HG02970 (cell line): ENCODE measurements at regions not wholly inside any gene's neighbourhood (a gene's known extent, or its start where the extent isn't known, plus 50 kb on each side); places are given as distances from the start of the nearest gene placed in this dataset.

Experiments
- ATAC-seq: cut with Tn5 transposase; IDR thresholded peaks from one replicate; pipeline ENCODE4 v1.9.1; 2021; ENCODE audit warnings: mild to moderate bottlenecking, moderate library complexity, moderate number of reproducible peaks; ENCODE audit not compliant: unreplicated experiment, low FRiP score

DNA sequence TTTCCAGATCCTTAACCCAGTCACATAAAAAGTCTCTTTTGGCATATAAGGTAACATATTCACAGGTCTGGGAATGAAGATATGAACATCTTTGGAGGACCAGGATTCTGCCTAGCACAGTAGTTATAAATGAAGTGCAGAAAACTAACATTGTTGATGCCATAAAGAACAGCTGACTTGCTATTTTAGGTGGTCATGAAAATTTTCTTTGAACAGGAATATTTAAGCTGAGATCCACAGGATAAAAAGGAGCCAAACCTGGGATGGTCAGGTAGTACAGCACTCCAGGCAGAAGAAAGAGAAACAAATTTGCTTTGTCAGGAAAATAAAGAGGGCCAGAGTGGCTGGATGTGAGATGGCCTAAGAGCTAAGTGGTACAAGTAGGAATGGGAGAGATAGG is 80.0 kb downstream of the CENPW start:
- no peak for ATAC-seq

DNA sequence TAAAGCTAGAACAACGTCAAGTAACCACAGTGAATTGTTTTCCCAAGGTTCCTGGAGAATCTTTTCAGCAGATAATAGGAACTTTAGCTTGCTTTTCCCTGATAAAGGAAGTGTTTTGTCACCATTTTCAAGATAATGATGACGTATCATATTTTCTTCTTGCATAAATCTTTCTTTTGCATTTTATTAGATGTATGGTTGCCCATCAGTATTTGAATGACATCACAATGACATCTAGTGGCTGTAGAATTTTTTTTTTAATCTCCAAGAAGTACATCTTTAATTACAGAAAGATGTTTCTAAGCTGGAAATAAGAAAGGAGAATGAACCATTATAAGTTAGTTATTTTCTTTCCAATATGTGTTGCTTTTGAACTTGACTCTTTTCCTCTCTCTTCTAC is 83.0 kb downstream of the CENPW start:
- ATAC-seq = no peak

DNA sequence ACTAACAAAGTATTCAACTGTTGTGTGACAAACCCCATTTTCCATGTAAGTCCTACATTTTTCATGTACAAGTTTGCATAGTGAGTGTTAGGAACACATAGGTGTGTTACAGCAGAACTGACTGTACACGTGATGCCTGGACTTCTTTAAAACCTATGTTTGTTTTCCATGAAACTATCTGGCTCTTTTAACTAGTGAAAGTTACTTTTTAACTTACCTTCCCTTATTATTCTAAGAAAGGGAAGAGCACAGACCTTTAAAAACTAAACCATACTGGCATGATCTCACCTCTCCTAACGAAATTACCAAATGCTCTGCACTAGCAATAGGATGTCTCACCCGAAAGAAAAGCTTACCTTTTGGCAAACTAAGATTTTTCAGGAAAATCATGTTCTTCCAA is 87.8 kb downstream of the CENPW start:
- no peak for ATAC-seq

DNA sequence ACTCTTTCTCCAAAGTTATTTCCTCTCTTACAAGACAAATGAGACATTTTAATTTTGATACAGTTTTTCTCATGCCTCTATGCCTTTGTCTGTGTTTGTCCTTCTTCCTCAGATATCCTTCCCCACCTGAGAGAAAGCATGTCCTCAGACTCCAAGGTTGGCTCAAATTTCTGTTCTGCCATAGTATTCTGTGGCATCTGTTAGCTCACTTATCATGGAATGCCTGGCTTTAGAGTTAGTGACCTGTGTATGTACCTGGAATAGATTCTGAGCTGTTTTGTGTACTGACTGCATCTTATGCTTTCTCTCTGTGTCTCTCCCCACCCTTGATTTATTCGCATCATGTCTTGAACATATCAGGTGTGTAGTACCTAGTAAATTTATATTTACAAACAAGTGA is 90.0 kb downstream of the CENPW start:
- no peak for ATAC-seq

DNA sequence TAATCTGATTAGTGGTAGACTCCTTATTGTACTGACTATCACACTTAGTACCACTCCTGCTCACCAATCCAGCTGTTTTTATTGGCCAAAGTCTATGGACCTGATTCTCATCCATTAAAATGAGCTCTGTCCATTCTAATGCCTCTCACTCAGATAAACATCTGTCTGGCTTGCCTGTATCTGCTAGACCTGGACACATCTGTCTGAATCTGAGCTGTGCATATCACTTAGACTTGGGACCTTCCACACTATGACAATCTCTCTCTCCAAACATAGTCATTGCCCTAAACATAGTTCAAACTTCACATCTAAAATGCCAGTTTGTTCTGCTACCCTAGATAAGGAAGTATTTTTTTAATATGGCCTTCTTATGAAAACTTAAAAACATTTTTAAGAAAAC is 92.6 kb downstream of the CENPW start:
- ATAC-seq = no peak

DNA sequence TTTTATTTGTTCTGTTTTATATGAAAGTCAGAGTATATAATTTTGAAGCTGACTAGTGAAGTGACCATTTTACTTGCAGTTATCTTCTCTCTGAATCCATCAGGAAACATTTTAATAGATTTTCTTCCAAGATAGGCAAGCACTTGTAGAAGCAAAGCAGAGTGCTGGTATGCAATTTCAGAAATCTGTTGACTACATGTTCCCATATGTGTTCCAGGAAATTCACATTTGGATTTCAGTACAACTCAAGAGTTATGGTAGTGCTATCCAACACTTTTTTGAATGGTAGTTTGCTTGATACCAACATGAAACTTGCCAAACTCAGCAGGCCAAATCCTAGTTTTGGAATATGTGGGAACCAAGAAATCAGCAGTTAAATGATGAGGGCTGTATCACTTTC is 94.0 kb downstream of the CENPW start:
- ATAC-seq = no peak

DNA sequence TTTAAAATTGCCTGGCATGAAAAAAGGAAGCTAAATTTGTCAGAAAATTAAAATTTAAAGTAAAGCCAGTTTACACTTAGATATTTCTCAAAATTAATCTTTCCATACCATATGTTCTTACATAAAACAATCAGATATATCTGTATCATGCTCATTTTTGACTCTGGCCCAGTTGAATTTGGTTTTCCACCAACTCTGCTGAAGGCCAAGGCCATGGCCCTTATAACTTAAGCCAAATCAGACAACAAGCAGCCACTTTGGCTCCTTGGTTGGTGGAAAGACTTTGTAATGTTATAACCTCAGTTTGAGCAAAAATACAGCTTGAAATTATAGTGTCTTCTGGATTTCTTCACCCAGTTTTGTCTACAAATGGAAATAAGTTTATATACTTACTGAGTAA is 97.3 kb downstream of the CENPW start:
- no peak for ATAC-seq

DNA sequence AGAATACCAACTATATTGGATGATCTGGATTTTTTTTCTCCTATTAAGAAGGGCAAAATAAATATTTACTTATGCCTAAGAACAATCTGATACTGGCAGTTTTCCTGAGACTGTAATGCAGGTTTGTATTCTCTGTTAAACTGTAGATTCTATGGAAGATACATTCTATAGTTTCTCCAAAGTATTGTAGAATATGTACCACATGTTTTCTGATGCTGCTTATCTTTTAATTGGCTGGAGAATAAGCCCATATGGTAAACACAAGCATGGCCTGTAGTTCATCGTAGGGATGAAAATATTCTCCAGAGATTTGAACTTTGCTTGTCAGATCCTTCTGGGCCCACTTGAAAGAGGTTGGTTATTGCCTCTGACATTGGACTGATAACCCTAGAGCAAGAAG is 99.1 kb downstream of the CENPW start:
- ATAC-seq = no peak

DNA sequence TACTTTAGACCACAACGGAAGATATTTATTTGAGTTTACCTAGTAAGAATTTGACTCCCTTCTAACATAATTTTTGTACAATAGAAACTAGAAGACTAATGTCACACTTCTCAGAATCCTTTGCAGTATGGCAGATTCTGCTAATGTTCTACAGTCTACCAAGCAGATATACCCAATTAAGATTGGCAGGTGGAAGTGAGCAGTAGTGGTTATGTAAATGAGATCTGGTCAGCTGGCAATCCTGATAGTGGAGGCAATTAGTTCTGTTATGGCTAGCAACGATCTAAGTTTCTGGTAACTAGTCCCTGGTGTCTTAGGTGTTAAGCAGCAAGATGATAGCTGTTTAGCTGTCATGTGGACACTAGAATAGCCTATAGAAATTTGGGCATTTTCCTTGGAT is 101.0 kb downstream of the CENPW start:
- no peak for ATAC-seq

DNA sequence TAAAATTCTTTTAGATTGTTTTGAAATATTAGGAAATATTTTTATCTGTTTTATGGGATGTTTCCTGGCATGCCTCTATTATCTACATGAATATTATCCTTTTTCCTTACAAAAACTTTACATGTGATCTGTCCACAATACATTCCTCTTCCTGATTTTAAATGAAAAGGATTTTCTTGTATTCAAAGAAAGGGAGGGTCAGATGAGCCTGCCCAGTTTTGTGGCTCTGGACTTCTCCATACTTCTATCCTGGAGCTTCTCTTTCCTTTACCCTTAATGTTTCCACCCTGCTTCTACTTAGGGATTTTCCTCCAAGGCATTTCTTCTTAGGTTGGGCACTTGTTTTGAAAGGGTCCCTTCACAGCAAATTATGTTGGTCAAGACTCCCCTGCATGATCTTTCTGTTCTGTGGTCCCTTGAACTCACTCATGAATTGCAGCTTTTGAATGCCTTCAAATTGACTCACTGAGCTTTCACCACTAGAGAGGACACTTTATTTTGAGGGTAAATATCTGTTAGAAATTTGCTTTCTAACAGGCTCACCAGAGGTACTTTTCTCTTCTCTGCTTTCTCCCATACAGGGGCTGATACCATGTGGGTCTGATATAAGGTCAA is 104.9 kb downstream of the CENPW start:
- no peak for ATAC-seq

DNA sequence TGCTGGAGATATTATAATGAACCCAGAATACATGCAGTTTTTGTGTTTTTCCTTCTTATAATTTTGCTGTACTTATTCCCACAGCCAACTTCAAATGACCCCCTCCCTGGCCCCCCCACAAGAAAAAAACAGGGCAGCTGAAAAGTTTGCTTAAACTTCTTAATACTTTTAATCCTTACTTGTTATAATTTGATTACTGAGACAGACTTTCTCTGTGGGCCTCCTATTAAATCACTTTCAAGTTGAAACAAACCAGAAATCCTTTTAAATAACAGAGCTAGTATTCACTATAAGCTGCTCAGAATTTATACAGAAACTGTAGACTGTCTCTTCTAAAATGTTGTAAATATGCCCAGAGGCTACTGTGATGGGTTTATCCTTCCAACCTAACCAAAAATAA is 106.3 kb downstream of the CENPW start:
- ATAC-seq = no peak

DNA sequence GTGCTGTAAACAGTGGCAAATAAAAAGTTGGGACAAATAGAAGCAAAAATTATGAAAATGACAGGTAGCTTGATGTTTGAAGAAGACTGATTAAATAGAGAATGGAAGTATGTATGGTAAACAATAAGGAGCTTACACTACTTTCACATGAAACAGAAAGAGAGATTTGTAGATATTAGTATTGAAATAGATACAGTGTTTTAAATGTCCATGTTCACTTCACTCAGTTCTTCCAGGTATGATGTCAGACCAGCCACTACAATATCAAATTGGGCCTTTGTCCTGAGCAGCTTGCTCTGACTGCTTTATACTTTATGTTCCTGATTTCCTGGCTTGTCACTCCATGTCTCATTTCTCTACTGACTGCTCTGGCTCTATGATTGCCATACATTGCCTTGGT is 107.5 kb downstream of the CENPW start:
- ATAC-seq = no peak

DNA sequence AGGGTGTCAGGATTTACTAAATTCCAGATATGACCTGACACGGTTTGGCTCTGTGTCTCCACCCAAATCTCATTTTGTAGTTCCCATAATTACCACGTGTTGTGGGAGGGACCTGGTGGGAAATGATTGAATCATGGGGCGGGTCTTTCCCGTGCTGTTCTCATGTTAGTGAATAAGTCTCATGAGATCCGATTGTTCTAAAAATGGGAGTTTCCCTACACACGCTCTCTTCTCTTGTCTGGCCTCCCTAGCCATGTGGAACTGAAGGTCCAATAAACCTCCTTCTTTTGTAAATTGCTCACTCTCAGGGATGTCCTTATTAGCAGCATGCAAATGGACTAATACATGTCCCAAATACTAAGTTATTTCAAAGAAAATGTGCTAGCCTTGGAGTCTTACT is 121.1 kb downstream of the CENPW start:
- ATAC-seq = no peak

DNA sequence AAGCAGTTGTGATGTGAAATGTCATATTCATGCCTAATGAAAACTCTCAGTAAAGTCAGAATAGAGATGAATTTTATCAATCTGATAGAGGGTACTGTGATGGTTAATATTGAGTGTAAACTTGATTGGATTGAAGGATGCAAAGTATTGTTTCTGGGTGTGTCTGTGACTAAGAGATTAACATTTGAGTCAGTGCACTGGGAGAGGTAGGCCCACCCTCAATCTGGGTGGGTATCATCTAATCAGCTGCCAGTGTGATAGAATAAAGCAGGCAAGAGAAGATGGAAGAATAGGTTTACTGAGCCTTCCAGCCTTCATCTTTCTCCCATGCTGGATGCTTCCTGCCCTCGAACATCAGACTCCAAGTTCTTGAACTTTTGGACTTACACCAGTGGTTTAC is 124.3 kb downstream of the CENPW start:
- no peak for ATAC-seq

DNA sequence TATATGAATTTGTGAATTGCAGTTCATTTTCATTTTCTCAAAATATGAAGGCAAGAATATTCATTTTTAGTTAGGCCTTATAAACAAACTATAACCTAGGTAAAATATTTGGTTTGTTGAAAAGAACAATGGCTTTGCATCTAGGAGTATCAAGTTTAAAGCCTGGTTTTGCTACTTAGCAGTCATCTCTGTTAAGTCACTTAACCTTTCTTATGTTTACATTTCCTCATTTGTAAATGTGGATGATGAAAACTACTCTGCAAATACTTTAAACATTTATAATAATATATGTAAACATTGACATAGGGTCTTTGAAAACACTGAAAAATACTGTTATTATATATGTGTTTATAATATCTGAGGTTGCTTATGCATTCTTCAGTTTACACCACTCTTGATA is 135.5 kb downstream of the CENPW start:
- ATAC-seq = no peak

DNA sequence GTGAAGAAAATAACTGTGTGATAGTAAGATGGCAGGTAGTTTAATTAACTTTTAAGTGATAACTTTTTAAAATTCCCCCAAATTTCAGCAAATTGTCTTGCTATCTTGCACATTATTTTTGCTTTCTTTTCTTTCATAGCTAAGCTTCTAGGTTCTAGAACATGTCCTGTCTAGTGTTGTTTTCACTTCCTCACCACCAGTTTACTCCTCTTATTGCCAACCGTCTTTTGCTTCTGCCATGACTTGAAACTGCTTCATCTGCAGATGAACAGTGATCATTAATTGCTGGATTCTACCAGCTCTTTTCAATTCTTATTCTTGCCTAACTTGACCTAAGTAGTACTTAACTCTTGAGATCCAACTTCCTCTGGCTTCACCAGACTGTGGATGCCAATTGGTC is 137.8 kb downstream of the CENPW start:
- no peak for ATAC-seq

DNA sequence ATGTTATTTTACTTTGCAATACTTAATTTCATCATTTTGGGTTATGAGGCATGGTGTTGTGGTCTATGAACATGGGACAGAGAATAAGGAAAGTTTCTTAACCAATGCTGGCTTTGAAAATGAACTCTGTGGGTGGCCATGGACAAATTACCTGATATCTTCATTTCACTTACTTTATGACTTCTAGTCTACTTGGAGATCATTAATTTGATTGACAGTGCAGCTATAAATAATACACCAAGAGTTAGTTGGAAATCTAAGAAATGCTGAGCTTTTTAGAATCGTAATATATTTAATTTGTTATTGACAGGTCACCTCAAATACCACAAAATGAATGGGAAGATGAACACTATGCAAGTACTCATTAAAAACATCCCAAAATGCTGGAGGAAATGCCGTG is 140.4 kb downstream of the CENPW start:
- ATAC-seq = no peak

DNA sequence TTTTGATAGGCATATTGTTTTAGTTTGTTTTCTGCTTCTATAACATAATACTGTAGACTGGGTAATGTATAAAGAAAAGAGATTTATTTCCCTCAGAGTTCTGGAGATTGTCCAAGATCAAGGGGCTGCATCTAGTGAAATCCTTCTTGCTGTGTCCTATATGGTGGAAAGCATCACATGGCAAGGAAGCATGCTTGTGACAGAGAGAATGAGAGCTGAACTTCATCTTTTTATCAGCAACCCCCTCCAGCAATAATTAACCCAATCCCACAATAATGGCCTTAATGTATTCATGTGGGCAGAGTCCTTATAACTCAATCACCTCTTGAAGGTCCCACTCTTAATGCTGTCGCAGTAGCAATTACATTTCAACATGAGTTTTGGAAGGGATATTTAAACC is 141.4 kb downstream of the CENPW start:
- ATAC-seq = no peak

DNA sequence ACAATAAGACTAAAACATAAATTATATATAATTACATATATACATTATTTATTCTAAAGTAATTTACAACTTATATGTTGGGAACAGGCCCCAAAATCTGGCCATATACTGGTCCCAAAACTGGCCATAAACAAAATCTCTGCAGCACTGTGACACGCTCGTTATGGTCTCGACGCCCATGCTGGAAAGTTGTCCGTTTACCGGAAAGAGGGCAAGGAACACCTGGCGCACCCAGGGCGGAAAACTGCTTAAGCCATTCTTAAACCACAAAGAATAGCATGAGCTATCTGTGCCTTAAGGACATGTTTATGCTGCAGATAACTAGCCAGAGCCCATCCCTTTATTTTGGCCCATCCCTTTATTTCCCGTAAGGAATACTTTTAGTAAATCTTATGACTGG is 164.9 kb downstream of the CENPW start:
- ATAC-seq = no peak

DNA sequence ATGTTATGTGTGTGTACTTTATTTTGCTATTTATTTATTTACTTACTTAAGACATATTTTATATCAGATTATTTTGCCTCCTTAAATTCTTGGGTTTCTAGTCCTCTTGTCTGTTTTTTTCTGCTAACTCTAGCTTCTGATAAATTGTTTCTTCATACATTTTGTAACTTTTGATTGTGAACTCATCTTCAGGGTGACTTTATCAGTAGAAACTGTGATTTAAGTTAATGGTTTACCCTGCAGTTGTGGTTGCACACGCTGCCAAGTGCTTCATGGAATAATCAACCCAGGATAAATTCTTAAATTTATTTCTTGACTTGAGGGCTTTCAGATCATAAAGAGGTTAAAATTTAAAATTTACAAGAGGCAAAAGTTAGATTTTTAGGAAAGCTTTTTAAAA is 173.3 kb downstream of the CENPW start:
- no peak for ATAC-seq

DNA sequence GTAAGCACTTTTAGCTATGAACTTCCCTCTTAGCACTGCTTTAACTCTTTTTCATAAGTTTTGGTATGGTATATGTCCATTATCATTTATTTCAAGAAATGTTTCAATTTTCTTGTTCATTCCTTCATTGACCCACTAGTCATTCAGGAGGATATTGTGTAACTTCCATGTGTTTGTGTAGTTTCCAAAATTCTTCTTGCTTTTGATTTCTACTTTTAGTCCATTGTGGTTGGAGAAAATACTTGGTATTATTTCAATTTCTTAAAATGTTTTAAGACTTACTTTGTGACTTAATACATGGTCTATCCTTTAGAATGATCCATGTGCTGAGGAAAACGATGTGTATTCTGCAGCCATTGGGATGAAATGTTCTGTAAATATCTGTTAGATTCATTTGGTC is 176.5 kb downstream of the CENPW start:
- no peak for ATAC-seq

DNA sequence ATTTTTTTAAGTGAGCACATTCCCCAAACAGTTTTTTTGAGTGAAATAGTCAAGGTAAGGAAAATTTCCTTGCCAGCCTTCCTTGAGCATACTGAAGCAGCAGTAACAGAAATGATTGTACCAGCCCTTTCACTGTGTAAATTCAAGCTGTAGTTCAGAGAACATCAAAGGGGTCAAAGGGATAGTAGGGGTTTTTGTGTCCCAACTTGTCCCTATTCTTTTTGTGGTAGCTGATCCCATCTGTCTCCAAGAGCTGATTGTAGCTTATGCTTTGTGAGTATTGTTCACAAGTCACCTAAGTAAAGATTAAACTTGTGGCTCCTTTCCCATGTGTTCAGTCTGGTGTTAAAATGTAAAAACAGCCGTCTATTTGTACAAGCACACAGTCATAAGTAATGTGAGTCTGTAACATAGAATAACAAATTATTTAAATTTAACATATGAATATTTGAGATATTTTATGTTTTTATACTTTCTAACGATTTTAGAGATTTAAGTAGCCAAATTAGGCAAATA is 185.0 kb downstream of the CENPW start:
- ATAC-seq = no peak

DNA sequence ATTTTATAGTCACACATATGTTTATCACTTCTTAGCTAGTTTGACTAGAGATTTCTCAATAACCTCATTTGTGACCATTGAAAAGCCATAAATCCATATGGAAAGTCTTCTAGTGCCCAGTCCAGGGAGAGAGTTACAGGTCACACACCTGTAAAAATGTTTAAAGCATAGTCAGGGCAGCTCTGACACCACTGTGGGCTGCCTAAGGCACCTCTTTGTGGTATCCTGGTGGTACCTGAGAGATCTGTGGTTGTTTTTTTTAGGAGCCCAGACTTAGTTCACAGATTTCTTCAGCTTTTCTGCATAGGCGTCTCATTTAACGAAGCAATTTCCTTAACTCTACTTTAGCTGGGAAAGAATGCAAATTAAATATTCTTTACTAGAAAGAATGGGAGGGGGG is 186.6 kb downstream of the CENPW start:
- ATAC-seq = no peak
